GM18858 (cell line): ENCODE measurements at regions not wholly inside any gene's neighbourhood (a gene's known extent, or its start where the extent isn't known, plus 50 kb on each side); places are given as distances from the start of the nearest gene placed in this dataset.

Source experiments
- ATAC-seq: cut with Tn5 transposase; IDR thresholded peaks from one replicate; pipeline ENCODE4 v1.9.1; 2021; ENCODE audit not compliant: unreplicated experiment

GRCh38 chr1:68953311-68953710 is 456.4 kb upstream of the DEPDC1 start:
- ATAC-seq: no peak

- ATAC-seq: no peak
These were observed 458.0 kb upstream of the DEPDC1 start for GRCh38 chr1:68954841-68955240.

GRCh38 chr1:68955424-68955823 is 458.5 kb upstream of the DEPDC1 start:
- ATAC-seq: no peak

- no peak for ATAC-seq
These were observed 462.1 kb upstream of the DEPDC1 start for GRCh38 chr1:68958958-68959357.

GRCh38 chr1:68959461-68960030 is 462.7 kb upstream of the DEPDC1 start:
- ATAC-seq: no peak

GRCh38 chr1:68961143-68961542 is 464.3 kb upstream of the DEPDC1 start:
- ATAC-seq: no peak

GRCh38 chr1:68963353-68963752 is 466.5 kb upstream of the DEPDC1 start:
- ATAC-seq: no peak

- ATAC-seq: peak; percentile 70
These were observed 472.6 kb upstream of the DEPDC1 start for GRCh38 chr1:68969441-68969840.

- no peak for ATAC-seq
These were observed 473.7 kb upstream of the DEPDC1 start for GRCh38 chr1:68970571-68970970.

GRCh38 chr1:68973459-68974244 is 476.8 kb upstream of the DEPDC1 start:
- ATAC-seq: no peak

GRCh38 chr1:68974447-68974846 is 477.6 kb upstream of the DEPDC1 start:
- ATAC-seq: no peak

- no peak for ATAC-seq
These were observed 478.5 kb upstream of the DEPDC1 start for GRCh38 chr1:68975212-68975933.

- ATAC-seq: no peak
These were observed 480.2 kb upstream of the DEPDC1 start for GRCh38 chr1:68976916-68977610.

GRCh38 chr1:68979891-68980290 is 483.0 kb upstream of the DEPDC1 start:
- no peak for ATAC-seq

- no peak for ATAC-seq
These were observed 487.4 kb upstream of the DEPDC1 start for GRCh38 chr1:68984289-68984688.

- ATAC-seq: no peak
These were observed 497.2 kb upstream of the DEPDC1 start for GRCh38 chr1:68994096-68994495.

GRCh38 chr1:69016468-69016867 is 519.6 kb upstream of the DEPDC1 start:
- no peak for ATAC-seq

- no peak for ATAC-seq
These were observed 532.8 kb upstream of the DEPDC1 start for GRCh38 chr1:69029649-69030048.

GRCh38 chr1:69038379-69038778 is 529.3 kb upstream of the LRRC7 start:
- no peak for ATAC-seq

- ATAC-seq: no peak
These were observed 522.1 kb upstream of the LRRC7 start for GRCh38 chr1:69045572-69045971.

- ATAC-seq: peak; percentile 63
These were observed 512.5 kb upstream of the LRRC7 start for GRCh38 chr1:69055194-69055593.

GRCh38 chr1:69058454-69058853 is 509.3 kb upstream of the LRRC7 start:
- ATAC-seq: no peak
